GM23338 (cell line): ENCODE measurements at regions not wholly inside any gene's neighbourhood (a gene's known extent, or its start where the extent isn't known, plus 50 kb on each side); places are given as distances from the start of the nearest gene placed in this dataset.

ENCODE experiments used
- CTCF ChIP-seq, 2 experiments: fragments of 200-600 bp in 1 of 2; sonication (generic) in 1 of 2; conservative IDR thresholded peaks; 2 replicates each; pipeline versions ENCODE4 v1.5.1 to v1.6.1; 2016 to 2017; ENCODE audit warnings: antibody characterized with exemption in 2 of 2, low read depth in 2 of 2, mild to moderate bottlenecking in 2 of 2, moderate library complexity in 1 of 2
- EZH2 ChIP-seq: fragments of 200-600 bp; sonication (generic); IDR thresholded peaks from one replicate; pipeline ENCODE4 v1.8.0; 2017; ENCODE audit warnings: antibody characterized with exemption, mild to moderate bottlenecking, low read depth; ENCODE audit not compliant: unreplicated experiment
- EZH2phosphoT487 ChIP-seq: fragments of 200-600 bp; sonication (generic); IDR thresholded peaks from one replicate; pipeline ENCODE4 v1.8.1; 2018; ENCODE audit warnings: antibody characterized with exemption; ENCODE audit not compliant: unreplicated experiment
- JUNB ChIP-seq: IDR thresholded peaks from one replicate; pipeline ENCODE4 v1.6.1; 2016; ENCODE audit warnings: antibody characterized with exemption; ENCODE audit not compliant: unreplicated experiment
- POLR2AphosphoS5 ChIP-seq: IDR thresholded peaks from 2 replicates; pipeline ENCODE4 v1.6.1; 2016; ENCODE audit warnings: antibody characterized with exemption, low read depth
- REST ChIP-seq: IDR thresholded peaks from one replicate; pipeline ENCODE4 v1.6.1; 2018; ENCODE audit warnings: antibody characterized with exemption; ENCODE audit not compliant: unreplicated experiment
- ZNF462 ChIP-seq: fragments of 250-450 bp; sonication (Bioruptor Pico); IDR thresholded peaks from 2 replicates; pipeline ENCODE4 v1.5.0; 2020; ENCODE audit warnings: mild to moderate bottlenecking, moderate library complexity

- no peak for TF ChIP-seq CTCF (conservative IDR thresholded peaks at IDR 0.05; ENCODE audit: low read depth in 2 of 2)
- no peak for TF ChIP-seq EZH2phosphoT487
- no peak for TF ChIP-seq POLR2AphosphoS5
- TF ChIP-seq EZH2, result no peak
- no peak for TF ChIP-seq REST
- no peak for TF ChIP-seq JUNB
- no peak for TF ChIP-seq ZNF462 (CRISPR knock-in tag)
These were observed 131.9 kb downstream of the ASB1 start for GRCh38 chr2:238558456-238559099.
